NCI-H774 (cell line): ENCODE measurements at regions not wholly inside any gene's neighbourhood (a gene's known extent, or its start where the extent isn't known, plus 50 kb on each side); places are given as distances from the start of the nearest gene placed in this dataset.
"Not testable (repeated sequence)": the region's sequence is repeated elsewhere in the genome, so short reads cannot be mapped to it uniquely, and the experiment has no call there.

Experiments
- DNase-seq: peaks from one replicate; lab custom pipeline; 2025; lab: John Stamatoyannopoulos, UW

GRCh38 chr4:131309628-131310027 is 1839.5 kb upstream of the PCDH10 start:
- DNase-seq, result no peak

GRCh38 chr4:131316086-131316485 is 1833.0 kb upstream of the PCDH10 start:
- no peak for DNase-seq

- DNase-seq, result no peak
Measured at GRCh38 chr4:131337936-131338335, 1811.2 kb upstream of the PCDH10 start.

GRCh38 chr4:131339137-131339536 is 1810.0 kb upstream of the PCDH10 start:
- DNase-seq, result no peak

GRCh38 chr4:131344761-131345160 is 1804.3 kb upstream of the PCDH10 start:
- no peak for DNase-seq

- DNase-seq, result no peak
Measured at GRCh38 chr4:131347816-131348215, 1801.3 kb upstream of the PCDH10 start.

- no peak for DNase-seq
Measured at GRCh38 chr4:131348263-131348662, 1800.8 kb upstream of the PCDH10 start.

- not testable (repeated sequence) for DNase-seq
Measured at GRCh38 chr4:131352371-131352770, 1796.7 kb upstream of the PCDH10 start.

- no peak for DNase-seq
Measured at GRCh38 chr4:131366714-131367113, 1782.4 kb upstream of the PCDH10 start.

GRCh38 chr4:131367441-131367840 is 1781.7 kb upstream of the PCDH10 start:
- no peak for DNase-seq

- DNase-seq, result no peak
Measured at GRCh38 chr4:131370846-131371245, 1778.2 kb upstream of the PCDH10 start.

GRCh38 chr4:131381055-131381454 is 1768.0 kb upstream of the PCDH10 start:
- DNase-seq, result no peak

- no peak for DNase-seq
Measured at GRCh38 chr4:131382839-131383238, 1766.3 kb upstream of the PCDH10 start.

GRCh38 chr4:131388277-131388676 is 1760.8 kb upstream of the PCDH10 start:
- no peak for DNase-seq

GRCh38 chr4:131408102-131408501 is 1741.0 kb upstream of the PCDH10 start:
- DNase-seq, result no peak

GRCh38 chr4:131411393-131411792 is 1737.7 kb upstream of the PCDH10 start:
- DNase-seq, result no peak

- no peak for DNase-seq
Measured at GRCh38 chr4:131419147-131419546, 1729.9 kb upstream of the PCDH10 start.

GRCh38 chr4:131426023-131426758 is 1722.9 kb upstream of the PCDH10 start:
- no peak for DNase-seq

GRCh38 chr4:131427000-131427399 is 1722.1 kb upstream of the PCDH10 start:
- no peak for DNase-seq

GRCh38 chr4:131430302-131430701 is 1718.8 kb upstream of the PCDH10 start:
- DNase-seq, result no peak

GRCh38 chr4:131441004-131441688 is 1707.9 kb upstream of the PCDH10 start:
- DNase-seq, result no peak

- no peak for DNase-seq
Measured at GRCh38 chr4:131447883-131448282, 1701.2 kb upstream of the PCDH10 start.

GRCh38 chr4:131450572-131451209 is 1698.4 kb upstream of the PCDH10 start:
- no peak for DNase-seq
